DND-41 (cell line): ENCODE measurements at regions not wholly inside any gene's neighbourhood (a gene's known extent, or its start where the extent isn't known, plus 50 kb on each side); places are given as distances from the start of the nearest gene placed in this dataset.

Source experiments
- CTCF ChIP-seq: IDR thresholded peaks from 2 replicates; pipeline ENCODE4 v1.5.1; 2012; ENCODE audit warnings: borderline replicate concordance, low read length, moderate library complexity, mild to moderate bottlenecking; ENCODE audit not compliant: poor library complexity, severe bottlenecking; ENCODE audit errors: extremely low read depth
- EZH2 ChIP-seq: IDR thresholded peaks from 3 replicates; pipeline ENCODE4 v1.6.1; 2012; ENCODE audit warnings: borderline replicate concordance, low read depth, mild to moderate bottlenecking, moderate library complexity, low read length, inconsistent platforms; ENCODE audit not compliant: severe bottlenecking

GRCh38 chr4:135290136-135290535, 1088.5 kb upstream of the PABPC4L start:
- TF ChIP-seq CTCF (no peak), EZH2 (no peak)
